ENCODE measurements at regions not wholly inside any gene's neighbourhood (a gene's known extent, or its start where the extent isn't known, plus 50 kb on each side); places are given as distances from the start of the nearest gene placed in this dataset.

DNA sequence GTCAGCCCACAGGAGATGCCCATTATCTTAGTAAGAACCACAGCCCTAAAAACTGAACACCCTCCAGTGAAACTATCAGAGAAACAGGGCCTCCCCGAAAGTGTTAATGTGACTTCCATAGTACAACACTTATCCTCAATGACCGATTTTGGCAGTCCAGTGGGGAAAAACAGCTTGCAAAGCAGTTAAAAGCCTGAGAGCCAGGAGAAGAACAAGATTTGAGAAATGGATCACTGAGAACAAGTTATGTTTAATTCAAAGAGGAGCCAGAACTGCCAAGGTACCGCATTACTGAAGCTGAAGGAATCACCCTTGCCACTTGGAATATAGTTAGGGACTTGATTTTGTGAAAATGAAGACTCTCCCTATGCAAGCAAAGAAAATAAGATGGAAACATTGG is 236.9 kb downstream of the QKI start:
- H3K9ac ChIP-seq (ENCODE audit: low read depth, low read length): no peak overlapping the region
- no peaks in the 10 kb centered on the region for H3K27me3 ChIP-seq (ENCODE audit: control insufficient read depth, insufficient read depth, low read length)
- H3K36me3 ChIP-seq (ENCODE audit: control insufficient read depth, insufficient read depth, low read length): no peaks in the 10 kb centered on the region
- no peak overlapping the region for H3K4me3 ChIP-seq (ENCODE audit: low read depth, low read length)
- H3K27ac ChIP-seq (ENCODE audit: low read depth, low read length): no peak overlapping the region
- H3K9me3 ChIP-seq (ENCODE audit: control insufficient read depth, insufficient read depth, low read length): no peaks in the 10 kb centered on the region
- H3K4me1 ChIP-seq (ENCODE audit: control insufficient read depth, insufficient read depth, low read length): 0 out of 2 replicates have a peak, but pooled peaks cover 4% of the 10 kb centered on the region

DNA sequence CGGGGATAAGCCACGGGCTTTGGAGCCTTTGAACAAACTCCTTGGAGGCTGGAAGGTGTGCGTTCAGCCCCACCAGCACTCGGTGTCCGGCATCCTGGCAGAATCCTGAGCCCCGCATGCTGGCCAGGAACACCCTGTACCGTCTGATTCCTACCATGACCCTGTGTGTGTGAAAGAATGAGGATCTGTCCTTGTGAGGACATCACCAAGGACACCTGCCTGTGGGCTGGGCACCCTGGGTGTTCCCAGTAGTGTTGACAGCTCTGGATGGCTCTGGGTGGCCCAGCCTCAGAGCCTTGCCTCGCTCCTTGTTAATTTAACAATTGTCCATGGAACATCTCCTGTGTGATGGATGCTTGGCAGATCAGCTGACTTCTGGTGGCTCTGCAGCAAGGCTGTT is 234.3 kb downstream of the QKI start:
- Histone ChIP-seq H3K4me1 (ENCODE audit: control insufficient read depth, insufficient read depth, low read length) (0 out of 2 replicates have a peak, but pooled peaks cover 4% of the 10 kb centered on the region), H3K36me3 (ENCODE audit: control insufficient read depth, insufficient read depth, low read length) (no peaks in the 10 kb centered on the region), H3K27me3 (ENCODE audit: control insufficient read depth, insufficient read depth, low read length) (no peaks in the 10 kb centered on the region), H3K9ac (ENCODE audit: low read depth, low read length) (no peak overlapping the region), H3K9me3 (ENCODE audit: control insufficient read depth, insufficient read depth, low read length) (no peaks in the 10 kb centered on the region), H3K4me3 (ENCODE audit: low read depth, low read length) (no peak overlapping the region), H3K27ac (ENCODE audit: low read depth, low read length) (no peak overlapping the region)

- Histone ChIP-seq H3K4me3 (ENCODE audit: low read depth, low read length) (no peak overlapping the region), H3K9me3 (ENCODE audit: control insufficient read depth, insufficient read depth, low read length) (no peaks in the 10 kb centered on the region), H3K27ac (ENCODE audit: low read depth, low read length) (no peak overlapping the region), H3K36me3 (ENCODE audit: control insufficient read depth, insufficient read depth, low read length) (no peaks in the 10 kb centered on the region), H3K4me1 (ENCODE audit: control insufficient read depth, insufficient read depth, low read length) (0 out of 2 replicates have a peak, but pooled peaks cover 4% of the 10 kb centered on the region), H3K27me3 (ENCODE audit: control insufficient read depth, insufficient read depth, low read length) (no peaks in the 10 kb centered on the region), H3K9ac (ENCODE audit: low read depth, low read length) (no peak overlapping the region)
These were observed 233.1 kb downstream of the QKI start for GRCh38 chr6:163647624-163648023.

DNA sequence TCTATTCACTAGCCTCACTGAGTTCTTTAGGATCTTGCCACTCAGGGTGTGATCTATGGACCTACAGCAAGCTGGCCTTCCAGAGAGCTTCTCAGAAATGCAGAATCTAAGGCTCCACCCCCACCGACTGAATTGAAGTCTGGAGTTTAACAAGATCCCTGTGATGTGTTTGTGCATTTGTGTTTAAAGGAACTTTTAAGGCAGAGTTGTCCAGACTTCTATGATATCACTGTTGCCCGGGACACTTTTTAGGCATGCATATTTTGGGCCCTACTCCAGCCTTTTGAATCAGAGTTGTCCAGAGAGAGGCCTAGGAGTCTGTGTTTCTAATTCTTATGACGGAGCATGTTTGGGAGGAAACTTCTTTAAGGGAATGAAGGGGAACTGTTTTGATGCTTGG is 232.3 kb downstream of the QKI start:
- Histone ChIP-seq H3K9me3 (ENCODE audit: control insufficient read depth, insufficient read depth, low read length) (no peaks in the 10 kb centered on the region), H3K9ac (ENCODE audit: low read depth, low read length) (no peak overlapping the region), H3K36me3 (ENCODE audit: control insufficient read depth, insufficient read depth, low read length) (no peaks in the 10 kb centered on the region), H3K27me3 (ENCODE audit: control insufficient read depth, insufficient read depth, low read length) (no peaks in the 10 kb centered on the region), H3K4me1 (ENCODE audit: control insufficient read depth, insufficient read depth, low read length) (no peaks in the 10 kb centered on the region), H3K27ac (ENCODE audit: low read depth, low read length) (no peak overlapping the region), H3K4me3 (ENCODE audit: low read depth, low read length) (no peak overlapping the region)

DNA sequence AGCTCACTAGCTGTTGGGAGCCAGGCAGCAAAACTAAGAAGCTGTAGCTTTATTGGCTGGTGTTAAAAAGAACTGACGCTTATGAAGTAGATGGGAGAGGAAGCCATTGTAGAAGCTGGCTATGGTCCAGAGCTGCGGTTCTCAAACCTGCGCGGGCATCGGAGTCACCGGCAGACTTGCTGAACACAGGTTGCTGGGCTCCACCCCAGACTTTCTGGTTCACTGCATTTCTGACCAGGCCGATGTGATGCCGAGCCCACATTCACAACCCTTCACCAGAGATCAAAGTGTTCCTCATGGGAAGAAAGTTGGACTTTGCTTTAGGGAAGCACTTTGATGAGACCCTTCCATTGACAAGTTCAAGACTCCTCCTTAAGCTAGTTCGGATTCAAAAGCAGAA is 231.6 kb downstream of the QKI start:
- no peak overlapping the region for H3K27ac ChIP-seq (ENCODE audit: low read depth, low read length)

GRCh38 chr6:163645560-163645959 is 231.0 kb downstream of the QKI start:
- no peak overlapping the region for H3K9ac ChIP-seq (ENCODE audit: low read depth, low read length)
- no peaks in the 10 kb centered on the region for H3K27me3 ChIP-seq (ENCODE audit: control insufficient read depth, insufficient read depth, low read length)
- H3K4me3 ChIP-seq (ENCODE audit: low read depth, low read length): no peak overlapping the region
- no peak overlapping the region for H3K27ac ChIP-seq (ENCODE audit: low read depth, low read length)
- no peaks in the 10 kb centered on the region for H3K36me3 ChIP-seq (ENCODE audit: control insufficient read depth, insufficient read depth, low read length)
- H3K9me3 ChIP-seq (ENCODE audit: control insufficient read depth, insufficient read depth, low read length): no peaks in the 10 kb centered on the region
- no peaks in the 10 kb centered on the region for H3K4me1 ChIP-seq (ENCODE audit: control insufficient read depth, insufficient read depth, low read length)

More for the DNA sequence above, 231.6 kb downstream of the QKI start:
- Histone ChIP-seq H3K36me3 (ENCODE audit: control insufficient read depth, insufficient read depth, low read length) (no peaks in the 10 kb centered on the region), H3K9ac (ENCODE audit: low read depth, low read length) (no peak overlapping the region), H3K27me3 (ENCODE audit: control insufficient read depth, insufficient read depth, low read length) (no peaks in the 10 kb centered on the region), H3K4me1 (ENCODE audit: control insufficient read depth, insufficient read depth, low read length) (no peaks in the 10 kb centered on the region), H3K4me3 (ENCODE audit: low read depth, low read length) (no peak overlapping the region), H3K9me3 (ENCODE audit: control insufficient read depth, insufficient read depth, low read length) (no peaks in the 10 kb centered on the region)

- no peak overlapping the region for H3K27ac ChIP-seq (ENCODE audit: low read depth, low read length)
- no peak overlapping the region for H3K4me3 ChIP-seq (ENCODE audit: low read depth, low read length)
- no peaks in the 10 kb centered on the region for H3K4me1 ChIP-seq (ENCODE audit: control insufficient read depth, insufficient read depth, low read length)
- no peaks in the 10 kb centered on the region for H3K36me3 ChIP-seq (ENCODE audit: control insufficient read depth, insufficient read depth, low read length)
- H3K27me3 ChIP-seq (ENCODE audit: control insufficient read depth, insufficient read depth, low read length): no peaks in the 10 kb centered on the region
- H3K9me3 ChIP-seq (ENCODE audit: control insufficient read depth, insufficient read depth, low read length): no peaks in the 10 kb centered on the region
- no peak overlapping the region for H3K9ac ChIP-seq (ENCODE audit: low read depth, low read length)
These were observed 229.3 kb downstream of the QKI start for GRCh38 chr6:163643866-163644265.

DNA sequence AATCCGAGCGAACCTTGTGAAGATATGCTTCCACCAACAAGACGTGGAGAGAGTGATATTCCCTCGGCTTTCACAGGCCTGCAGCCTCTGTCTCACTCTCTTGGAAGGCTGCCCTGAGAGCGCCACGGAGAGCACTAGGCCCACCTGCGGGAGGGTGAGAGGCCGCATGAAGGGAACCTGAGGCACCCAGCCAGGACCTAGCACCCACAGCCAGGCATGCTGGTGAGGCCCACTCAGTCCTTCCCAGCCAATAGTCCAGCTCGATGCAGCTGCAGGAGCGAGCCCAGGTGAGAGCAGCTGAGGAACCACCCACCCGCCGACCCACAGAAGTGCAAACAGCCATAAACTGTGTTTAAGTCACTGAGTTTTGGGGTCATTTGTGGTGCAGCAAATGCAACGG is 227.2 kb downstream of the QKI start:
- no peaks in the 10 kb centered on the region for H3K36me3 ChIP-seq (ENCODE audit: control insufficient read depth, insufficient read depth, low read length)
- no peaks in the 10 kb centered on the region; the same call in 1 of the 2 replicates for H3K4me1 ChIP-seq (ENCODE audit: control insufficient read depth, insufficient read depth, low read length)
- no peak overlapping the region for H3K4me3 ChIP-seq (ENCODE audit: low read depth, low read length)
- H3K9me3 ChIP-seq (ENCODE audit: control insufficient read depth, insufficient read depth, low read length): no peaks in the 10 kb centered on the region
- H3K27ac ChIP-seq (ENCODE audit: low read depth, low read length): no peak overlapping the region
- no peak overlapping the region for H3K9ac ChIP-seq (ENCODE audit: low read depth, low read length)
- no peaks in the 10 kb centered on the region for H3K27me3 ChIP-seq (ENCODE audit: control insufficient read depth, insufficient read depth, low read length)

DNA sequence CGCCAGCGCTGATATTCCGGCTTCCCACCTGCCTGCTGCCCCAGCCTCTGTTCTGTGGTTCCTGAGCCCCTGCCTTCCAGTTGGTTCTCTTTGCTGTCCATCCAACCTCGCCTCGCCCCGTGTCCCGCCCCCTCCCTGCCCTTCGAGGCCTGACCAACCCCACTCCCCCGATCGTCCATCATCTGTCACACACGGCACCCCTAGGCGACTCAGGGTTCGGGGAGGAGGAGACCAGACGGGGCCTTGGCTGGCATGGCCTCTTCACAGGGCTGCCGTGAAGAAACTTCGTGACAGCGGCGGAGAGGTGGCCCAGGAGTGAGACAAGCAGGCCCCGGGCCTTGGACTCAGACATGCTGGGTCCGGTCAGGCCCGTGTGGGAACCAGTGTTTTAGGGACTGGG is 226.1 kb downstream of the QKI start:
- H3K36me3 ChIP-seq (ENCODE audit: control insufficient read depth, insufficient read depth, low read length): no peaks in the 10 kb centered on the region
- H3K9ac ChIP-seq (ENCODE audit: low read depth, low read length): no peak overlapping the region
- no peaks in the 10 kb centered on the region for H3K27me3 ChIP-seq (ENCODE audit: control insufficient read depth, insufficient read depth, low read length)
- H3K4me3 ChIP-seq (ENCODE audit: low read depth, low read length): no peak overlapping the region
- H3K9me3 ChIP-seq (ENCODE audit: control insufficient read depth, insufficient read depth, low read length): no peaks in the 10 kb centered on the region
- peaks cover 11% of the 10 kb centered on the region for H3K4me1 ChIP-seq (ENCODE audit: control insufficient read depth, insufficient read depth, low read length)
- no peak overlapping the region for H3K27ac ChIP-seq (ENCODE audit: low read depth, low read length)

DNA sequence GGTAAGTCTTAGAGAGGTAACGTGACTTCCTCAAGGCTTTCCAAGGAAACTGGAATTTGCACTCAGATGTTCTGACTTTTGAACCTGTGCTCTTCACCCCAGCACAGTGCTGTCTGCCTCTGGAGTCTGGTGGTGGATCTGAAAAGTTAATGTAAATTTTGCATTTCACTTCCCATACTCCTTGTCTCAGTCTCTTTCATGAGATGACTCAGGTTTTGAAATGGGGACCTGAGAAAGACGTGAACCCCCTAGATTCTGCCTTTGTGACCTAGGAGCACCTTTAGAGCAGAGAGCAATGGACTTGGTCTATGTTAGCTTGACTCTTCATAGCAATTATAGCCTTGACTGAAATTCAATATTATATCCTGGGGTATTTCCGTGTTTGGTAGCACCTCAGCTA is 223.0 kb downstream of the QKI start:
- Histone ChIP-seq H3K4me3 (ENCODE audit: low read depth, low read length) (no peak overlapping the region), H3K36me3 (ENCODE audit: control insufficient read depth, insufficient read depth, low read length) (no peaks in the 10 kb centered on the region), H3K9me3 (ENCODE audit: control insufficient read depth, insufficient read depth, low read length) (no peaks in the 10 kb centered on the region), H3K9ac (ENCODE audit: low read depth, low read length) (no peak overlapping the region), H3K27ac (ENCODE audit: low read depth, low read length) (no peak overlapping the region), H3K27me3 (ENCODE audit: control insufficient read depth, insufficient read depth, low read length) (no peaks in the 10 kb centered on the region), H3K4me1 (ENCODE audit: control insufficient read depth, insufficient read depth, low read length) (peaks cover 18% of the 10 kb centered on the region)

DNA sequence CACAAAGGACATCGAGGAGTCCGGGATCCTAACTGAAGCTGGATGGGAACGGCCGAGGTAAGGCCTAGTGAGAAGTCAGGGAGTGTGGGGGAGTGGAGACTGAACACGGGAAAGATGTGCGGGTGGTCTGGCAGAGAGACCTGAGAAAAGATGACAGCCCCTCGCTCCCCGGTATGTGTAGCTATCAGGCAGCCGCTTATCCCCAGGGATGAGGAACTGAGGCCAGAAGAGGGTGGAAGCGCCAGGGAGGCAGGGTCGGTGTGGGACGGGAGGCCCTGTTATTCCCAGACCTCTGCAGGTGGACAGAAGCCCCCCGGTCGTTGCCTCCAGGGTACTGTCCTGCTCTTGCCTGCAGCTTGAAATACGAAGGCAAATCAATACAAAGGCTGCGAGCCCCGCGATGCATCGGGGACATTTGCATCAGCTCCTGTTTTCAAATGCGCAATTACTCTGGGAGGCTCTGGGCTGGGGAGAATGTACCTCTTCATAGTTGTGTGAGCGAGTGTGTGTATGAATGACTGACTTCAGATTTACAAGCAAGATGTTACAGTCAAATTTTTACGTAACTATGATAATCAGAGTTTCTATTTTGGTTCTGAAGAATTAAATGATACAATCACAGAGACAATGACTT is 221.3 kb downstream of the QKI start:
- Histone ChIP-seq H3K9ac (ENCODE audit: low read depth, low read length) (no peak overlapping the region), H3K9me3 (ENCODE audit: control insufficient read depth, insufficient read depth, low read length) (no peaks in the 10 kb centered on the region), H3K27ac (ENCODE audit: low read depth, low read length) (no peak overlapping the region), H3K36me3 (ENCODE audit: control insufficient read depth, insufficient read depth, low read length) (no peaks in the 10 kb centered on the region), H3K27me3 (ENCODE audit: control insufficient read depth, insufficient read depth, low read length) (no peaks in the 10 kb centered on the region), H3K4me3 (ENCODE audit: low read depth, low read length) (no peak overlapping the region), H3K4me1 (ENCODE audit: control insufficient read depth, insufficient read depth, low read length) (peaks cover 18% of the 10 kb centered on the region)

All from HUES48 (cell line).